Gastrocnemius medialis (tissue), 4 donors: ENCODE measurements at regions not wholly inside any gene's neighbourhood (a gene's known extent, or its start where the extent isn't known, plus 50 kb on each side); places are given as distances from the start of the nearest gene placed in this dataset.
"Not testable (repeated sequence)": the region's sequence is repeated elsewhere in the genome, so short reads cannot be mapped to it uniquely, and the experiment has no call there.

Experiments used
- POLR2A ChIP-seq, 2 donors: fragments of 450-650 bp; IDR thresholded peaks; one replicate each; pipeline ENCODE4 v1.6.1; 2017; ENCODE audit warnings: antibody characterized with exemption in 2 of 2, mild to moderate bottlenecking in 2 of 2, moderate library complexity in 2 of 2
- TF ChIP-seq, protein P1 (sequence below), 5 experiments: fragments of 450-650 bp in 3 of 5; fragments of 200-600 bp in 2 of 5; sonication (generic) in 2 of 5; IDR thresholded peaks in 4 of 5; conservative IDR thresholded peaks in 1 of 5; 1 replicate in 4 of 5; 2 replicates in 1 of 5; pipeline ENCODE4 v1.5.1; 2016 to 2019; ENCODE audit warnings: antibody characterized with exemption in 5 of 5, mild to moderate bottlenecking in 3 of 5, moderate library complexity in 3 of 5

GRCh38 chr10:46774945-46775667, 136.1 kb upstream of the PTPN20 start:
- TF ChIP-seq POLR2A (IDR thresholded peaks at IDR 0.05): not testable (repeated sequence)
- TF ChIP-seq, protein P1, sequence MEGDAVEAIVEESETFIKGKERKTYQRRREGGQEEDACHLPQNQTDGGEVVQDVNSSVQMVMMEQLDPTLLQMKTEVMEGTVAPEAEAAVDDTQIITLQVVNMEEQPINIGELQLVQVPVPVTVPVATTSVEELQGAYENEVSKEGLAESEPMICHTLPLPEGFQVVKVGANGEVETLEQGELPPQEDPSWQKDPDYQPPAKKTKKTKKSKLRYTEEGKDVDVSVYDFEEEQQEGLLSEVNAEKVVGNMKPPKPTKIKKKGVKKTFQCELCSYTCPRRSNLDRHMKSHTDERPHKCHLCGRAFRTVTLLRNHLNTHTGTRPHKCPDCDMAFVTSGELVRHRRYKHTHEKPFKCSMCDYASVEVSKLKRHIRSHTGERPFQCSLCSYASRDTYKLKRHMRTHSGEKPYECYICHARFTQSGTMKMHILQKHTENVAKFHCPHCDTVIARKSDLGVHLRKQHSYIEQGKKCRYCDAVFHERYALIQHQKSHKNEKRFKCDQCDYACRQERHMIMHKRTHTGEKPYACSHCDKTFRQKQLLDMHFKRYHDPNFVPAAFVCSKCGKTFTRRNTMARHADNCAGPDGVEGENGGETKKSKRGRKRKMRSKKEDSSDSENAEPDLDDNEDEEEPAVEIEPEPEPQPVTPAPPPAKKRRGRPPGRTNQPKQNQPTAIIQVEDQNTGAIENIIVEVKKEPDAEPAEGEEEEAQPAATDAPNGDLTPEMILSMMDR (IDR thresholded peaks at IDR 0.05 in 4 of 5, conservative IDR thresholded peaks at IDR 0.05 in 1 of 5): not testable (repeated sequence)
